Transverse colon (tissue), 4 donors: ENCODE measurements at regions not wholly inside any gene's neighbourhood (a gene's known extent, or its start where the extent isn't known, plus 50 kb on each side); places are given as distances from the start of the nearest gene placed in this dataset.

Experiments used
- DNase-seq: peaks from one replicate; pipeline ENCODE4 v3.0.0-alpha.2; 2019
- H3K27ac ChIP-seq, 4 donors: fragments of 200-600 bp; sonication (generic); 2 replicates each; pipeline ENCODE4 v1.5.1; 2016 to 2018; ENCODE audit warnings: inconsistent platforms in 4 of 4
- H3K27me3 ChIP-seq: fragments of 200-600 bp; sonication (generic); 2 replicates; pipeline ENCODE4 v1.5.1; 2017; ENCODE audit warnings: inconsistent platforms
- H3K36me3 ChIP-seq, 4 donors: fragments of 200-600 bp; sonication (generic); 2 replicates each; pipeline ENCODE4 v1.5.1; 2017 to 2019; ENCODE audit warnings: inconsistent platforms in 4 of 4
- H3K4me1 ChIP-seq, 4 donors: fragments of 200-600 bp; sonication (generic); 2 replicates each; pipeline ENCODE4 v1.5.1; 2017 to 2020; ENCODE audit warnings: inconsistent platforms in 4 of 4
- H3K4me3 ChIP-seq, 4 donors: fragments of 200-600 bp; sonication (generic); 1 replicate in 1 of 4; 2 replicates in 3 of 4; pipeline versions ENCODE4 v1.5.1 to v1.6.1; 2017 to 2019; ENCODE audit warnings: inconsistent platforms in 4 of 4
- H3K9me3 ChIP-seq, 2 donors: fragments of 200-600 bp; sonication (generic); 2 replicates each; pipeline ENCODE4 v1.5.1; 2017 to 2019; ENCODE audit warnings: inconsistent platforms in 2 of 2
- CTCF ChIP-seq, 5 experiments: fragments of 200-600 bp in 3 of 5; fragments of 450-650 bp in 2 of 5; sonication (generic) in 3 of 5; IDR thresholded peaks; 1 replicate in 2 of 5; 2 replicates in 3 of 5; pipeline ENCODE4 v1.5.1; 2016 to 2017; ENCODE audit warnings: antibody characterized with exemption in 5 of 5, inconsistent platforms in 3 of 5, mild to moderate bottlenecking in 2 of 5, moderate library complexity in 1 of 5
- EP300 ChIP-seq: sonication (generic); formaldehyde crosslinking; IDR thresholded peaks from one replicate; pipeline ENCODE4 v1.6.1; 2017; ENCODE audit warnings: antibody characterized with exemption, low read depth
- POLR2A ChIP-seq: fragments of 450-650 bp; IDR thresholded peaks from one replicate; pipeline ENCODE4 v1.6.1; 2016; ENCODE audit warnings: antibody characterized with exemption, mild to moderate bottlenecking, moderate library complexity
- POLR2AphosphoS5 ChIP-seq, 3 donors: sonication (generic); formaldehyde crosslinking; IDR thresholded peaks; one replicate each; pipeline ENCODE4 v1.6.1; 2016; ENCODE audit warnings: antibody characterized with exemption in 3 of 3
- WGBS, 2 donors: methylation state at CpG; one replicate each; pipeline ENCODE4 v1.1.5; 2018; ENCODE audit warnings: low coverage in 1 of 2; 5-methylcytosine and 5-hydroxymethylcytosine counted together
- in situ Hi-C, 4 donors: fragments of 200-750 bp; cut with MboI; loops; one replicate each; pipeline versions ENCODE4 v1.15.0 to v1.15.1; 2017; ENCODE audit warnings: low sequenced_read_pairs in 3 of 4, low pct_ligation_motif_present in 1 of 4, low pct_unique_long_range_greater_than_20kb in 1 of 4
- intact Hi-C: fragments of 100-400 bp; cut with DNase I; formaldehyde crosslinking; loops from one replicate; pipeline ENCODE4 v1.15.1; 2023; ENCODE audit warnings: low total_unique reads

GRCh38 chr6:90347411-90347851, 50.8 kb upstream of the BACH2 start:
- Histone ChIP-seq H3K4me3 (no peak overlapping the region), H3K4me1 (no peaks in the 10 kb centered on the region), H3K9me3 (no peaks in the 10 kb centered on the region), H3K27me3 (no peaks in the 10 kb centered on the region), H3K27ac (no peak overlapping the region), H3K36me3 (no peaks in the 10 kb centered on the region)
- WGBS, 2 donors, result 79 to 80% methylated on average over 2 of the region's 2 CpGs
- no peak for TF ChIP-seq CTCF (IDR thresholded peaks at IDR 0.05)
- TF ChIP-seq POLR2AphosphoS5 (IDR thresholded peaks at IDR 0.05), result no peak
- no peak for TF ChIP-seq POLR2A
- TF ChIP-seq EP300, result no peak
- intact Hi-C loops, result no loop called here
- in situ Hi-C loops, result no loop called here
- no peak for DNase-seq

- in situ Hi-C loops, result no loop called here
- H3K27ac ChIP-seq, result no peak overlapping the region
Measured at GRCh38 chr6:90346729-90347128, 50.1 kb upstream of the BACH2 start.

More at GRCh38 chr6:90346729-90347128, 50.1 kb upstream of the BACH2 start:
- WGBS, 2 donors, result 66 to 70% methylated on average over 6 of the region's 6 CpGs
- DNase-seq, result no peak
- Histone ChIP-seq H3K4me1 (no peaks in the 10 kb centered on the region), H3K9me3 (no peaks in the 10 kb centered on the region), H3K4me3 (no peak overlapping the region), H3K27me3 (no peaks in the 10 kb centered on the region), H3K36me3 (no peaks in the 10 kb centered on the region)
- TF ChIP-seq CTCF (IDR thresholded peaks at IDR 0.05), result no peak
- TF ChIP-seq POLR2AphosphoS5 (IDR thresholded peaks at IDR 0.05), result no peak
- no peak for TF ChIP-seq EP300
- no peak for TF ChIP-seq POLR2A
- intact Hi-C loops, result no loop called here
